ENCODE measurements at regions not wholly inside any gene's neighbourhood (a gene's known extent, or its start where the extent isn't known, plus 50 kb on each side); places are given as distances from the start of the nearest gene placed in this dataset.

DNA sequence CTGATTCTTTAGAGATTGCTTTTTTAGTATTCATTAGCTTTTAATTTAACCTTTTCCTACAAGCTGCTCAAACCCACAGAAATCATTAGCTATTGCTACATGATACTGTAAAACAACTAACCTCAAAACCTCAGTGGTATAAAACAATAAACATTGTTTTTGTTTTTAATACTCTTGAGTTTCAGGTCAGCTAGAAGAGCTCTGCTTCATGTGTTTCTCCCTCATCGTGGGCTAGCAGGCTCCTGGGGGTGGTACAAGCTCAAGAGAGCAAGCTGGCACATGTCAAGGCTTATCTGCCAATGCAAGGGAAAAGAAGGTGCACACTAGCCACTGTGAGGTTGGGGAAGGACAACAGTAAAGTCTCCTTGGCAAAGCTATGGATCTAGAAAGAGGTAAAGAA lies 232.9 kb upstream of the PHF14 start:
- H3K27me3 ChIP-seq: no peaks in the 10 kb centered on the region
- no peak for DNase-seq
- WGBS, 2 donors: 14 to 26% methylated on average over 1 of the region's 1 CpG
- H3K27ac ChIP-seq: no peak overlapping the region
- H3K4me1 ChIP-seq: no peaks in the 10 kb centered on the region
- intact Hi-C loops (cut with DNase I): no loop called here
- no peaks in the 10 kb centered on the region for H3K36me3 ChIP-seq (replicated peaks in 1 of 2; ENCODE audit: insufficient read depth in 1 of 2, low read depth in 2 of 2)
- no peak overlapping the region for H3K4me3 ChIP-seq
- no peak for ATAC-seq
- TF ChIP-seq, protein P1, sequence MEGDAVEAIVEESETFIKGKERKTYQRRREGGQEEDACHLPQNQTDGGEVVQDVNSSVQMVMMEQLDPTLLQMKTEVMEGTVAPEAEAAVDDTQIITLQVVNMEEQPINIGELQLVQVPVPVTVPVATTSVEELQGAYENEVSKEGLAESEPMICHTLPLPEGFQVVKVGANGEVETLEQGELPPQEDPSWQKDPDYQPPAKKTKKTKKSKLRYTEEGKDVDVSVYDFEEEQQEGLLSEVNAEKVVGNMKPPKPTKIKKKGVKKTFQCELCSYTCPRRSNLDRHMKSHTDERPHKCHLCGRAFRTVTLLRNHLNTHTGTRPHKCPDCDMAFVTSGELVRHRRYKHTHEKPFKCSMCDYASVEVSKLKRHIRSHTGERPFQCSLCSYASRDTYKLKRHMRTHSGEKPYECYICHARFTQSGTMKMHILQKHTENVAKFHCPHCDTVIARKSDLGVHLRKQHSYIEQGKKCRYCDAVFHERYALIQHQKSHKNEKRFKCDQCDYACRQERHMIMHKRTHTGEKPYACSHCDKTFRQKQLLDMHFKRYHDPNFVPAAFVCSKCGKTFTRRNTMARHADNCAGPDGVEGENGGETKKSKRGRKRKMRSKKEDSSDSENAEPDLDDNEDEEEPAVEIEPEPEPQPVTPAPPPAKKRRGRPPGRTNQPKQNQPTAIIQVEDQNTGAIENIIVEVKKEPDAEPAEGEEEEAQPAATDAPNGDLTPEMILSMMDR (IDR thresholded peaks at IDR 0.05): no peak
- TF ChIP-seq POLR2A (IDR thresholded peaks at IDR 0.05): no peak
- no peaks in the 10 kb centered on the region for H3K9me3 ChIP-seq

DNA sequence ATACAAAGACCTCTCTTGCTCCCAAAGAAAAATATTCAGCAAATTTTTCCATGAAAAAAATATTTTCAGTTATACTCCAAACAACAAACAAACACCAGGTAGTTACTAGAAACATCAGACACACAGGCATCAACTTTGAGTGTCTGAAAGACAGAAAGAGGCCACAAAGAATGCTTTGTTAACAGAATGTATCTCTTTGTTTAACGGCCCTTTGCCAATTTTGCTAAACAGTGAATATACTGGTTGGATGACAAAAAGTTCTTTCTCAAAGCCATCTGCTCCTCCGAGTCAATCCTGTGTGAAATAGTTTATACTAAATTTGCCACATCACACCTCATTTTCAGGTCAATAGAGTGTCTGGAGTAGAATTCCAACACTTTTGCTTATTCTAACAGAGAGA lies 216.7 kb upstream of the PHF14 start:
- 53 to 54% methylated on average over 2 of the region's 2 CpGs for WGBS, 2 donors
- H3K36me3 ChIP-seq (replicated peaks in 1 of 2; ENCODE audit: insufficient read depth in 1 of 2, low read depth in 2 of 2): no peaks in the 10 kb centered on the region
- DNase-seq (no peak), ATAC-seq (no peak)
- no peaks in the 10 kb centered on the region for H3K27me3 ChIP-seq
- H3K4me3 ChIP-seq: no peak overlapping the region
- intact Hi-C loops (cut with DNase I): no loop called here
- TF ChIP-seq POLR2A (IDR thresholded peaks at IDR 0.05): no peak
- TF ChIP-seq, protein P1 (IDR thresholded peaks at IDR 0.05): no peak
- H3K27ac ChIP-seq: no peak overlapping the region
- peaks cover 0 to 7% (median 0%) of the 10 kb centered on the region in 3 donors for H3K9me3 ChIP-seq
- H3K4me1 ChIP-seq: no peaks in the 10 kb centered on the region

DNA sequence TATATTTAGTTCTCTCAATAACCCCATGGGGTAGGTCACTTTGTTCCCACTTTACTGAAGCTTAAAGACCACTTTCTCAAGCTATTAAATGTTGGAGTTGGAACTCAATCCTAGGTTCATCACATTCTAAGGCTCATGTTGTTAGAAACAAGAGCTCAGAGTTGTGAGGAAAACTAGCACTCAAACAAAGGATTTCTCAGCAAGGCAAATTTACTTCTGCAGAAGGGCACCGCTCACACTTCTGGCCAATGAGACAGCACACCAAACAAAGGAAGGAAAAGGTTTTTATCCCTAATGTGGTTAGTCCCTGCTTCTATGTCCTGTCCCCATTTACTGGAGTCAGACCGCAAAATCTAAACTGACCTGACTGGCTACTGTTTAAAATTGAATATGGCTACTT lies 214.6 kb upstream of the PHF14 start:
- Histone ChIP-seq H3K9me3 (peaks cover 0 to 7% (median 0%) of the 10 kb centered on the region in 3 donors), H3K27me3 (no peaks in the 10 kb centered on the region), H3K36me3 (replicated peaks in 1 of 2; ENCODE audit: insufficient read depth in 1 of 2, low read depth in 2 of 2) (no peaks in the 10 kb centered on the region), H3K4me3 (no peak overlapping the region), H3K4me1 (no peaks in the 10 kb centered on the region), H3K27ac (no peak overlapping the region)
- 82 to 88% methylated on average over 2 of the region's 2 CpGs for WGBS, 2 donors
- intact Hi-C loops (cut with DNase I): no loop called here
- DNase-seq (no peak), ATAC-seq (no peak)
- TF ChIP-seq POLR2A (IDR thresholded peaks at IDR 0.05): no peak
- TF ChIP-seq, protein P1 (IDR thresholded peaks at IDR 0.05): no peak

DNA sequence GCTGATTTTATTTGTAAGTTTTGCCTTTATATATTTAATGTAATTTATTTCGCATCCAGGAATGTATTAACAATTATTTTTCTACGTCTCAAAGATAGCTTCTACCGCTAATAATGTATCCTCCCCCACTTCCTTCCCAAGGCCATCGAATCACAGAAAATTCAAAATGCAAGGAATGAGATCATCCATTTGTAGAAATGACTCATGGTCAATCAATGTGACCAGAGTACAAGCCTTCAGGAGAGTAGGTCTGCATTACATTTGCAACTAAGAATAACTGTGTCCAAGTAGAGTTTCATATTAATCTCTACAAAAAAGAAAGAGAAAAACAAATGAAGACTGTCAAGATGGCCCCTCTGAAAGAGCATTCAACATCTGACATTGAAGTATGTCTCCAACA lies 205.9 kb upstream of the PHF14 start:
- TF ChIP-seq, protein P1 (IDR thresholded peaks at IDR 0.05): no peak
- no peak for TF ChIP-seq POLR2A (IDR thresholded peaks at IDR 0.05)
- WGBS, 2 donors: 76 to 78% methylated on average over 4 of the region's 4 CpGs
- H3K36me3 ChIP-seq (replicated peaks in 1 of 2; ENCODE audit: insufficient read depth in 1 of 2, low read depth in 2 of 2): no peaks in the 10 kb centered on the region
- no peak for DNase-seq
- no peak for ATAC-seq
- no peaks in the 10 kb centered on the region for H3K27me3 ChIP-seq
- H3K27ac ChIP-seq: no peak overlapping the region
- no peaks in the 10 kb centered on the region for H3K9me3 ChIP-seq
- no peaks in the 10 kb centered on the region for H3K4me1 ChIP-seq
- H3K4me3 ChIP-seq: no peak overlapping the region
- intact Hi-C loops (cut with DNase I): no loop called here

DNA sequence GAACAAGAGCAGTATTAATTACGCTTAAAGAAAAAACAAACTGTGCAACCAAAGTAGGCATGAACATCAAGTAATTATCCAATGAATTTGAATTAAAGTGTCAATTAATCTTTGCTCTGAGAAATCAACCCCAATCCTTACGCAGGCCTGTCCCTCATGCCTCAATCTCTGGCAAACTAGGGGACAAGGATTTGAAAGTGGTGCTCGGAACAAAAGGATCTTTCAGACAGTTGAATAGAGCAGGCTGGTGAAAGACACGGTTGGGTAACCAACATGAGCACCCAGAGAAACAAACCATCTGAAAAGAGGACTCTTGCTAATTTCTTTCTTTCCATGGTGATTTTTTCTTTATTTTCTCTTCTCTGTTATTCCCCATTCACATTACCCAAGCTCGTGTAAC lies 203.5 kb upstream of the PHF14 start:
- 56 to 60% methylated on average over 5 of the region's 5 CpGs for WGBS, 2 donors
- ATAC-seq: no peak
- Histone ChIP-seq H3K4me3 (no peak overlapping the region), H3K27ac (no peak overlapping the region), H3K4me1 (no peaks in the 10 kb centered on the region), H3K27me3 (no peaks in the 10 kb centered on the region), H3K9me3 (no peaks in the 10 kb centered on the region), H3K36me3 (replicated peaks in 1 of 2; ENCODE audit: insufficient read depth in 1 of 2, low read depth in 2 of 2) (no peaks in the 10 kb centered on the region)
- no peak for DNase-seq
- intact Hi-C loops (cut with DNase I): no loop called here
- TF ChIP-seq, protein P1 (IDR thresholded peaks at IDR 0.05): no peak
